Parathyroid adenoma (tissue), 2 donors: ENCODE measurements at regions not wholly inside any gene's neighbourhood (a gene's known extent, or its start where the extent isn't known, plus 50 kb on each side); places are given as distances from the start of the nearest gene placed in this dataset.

ENCODE experiments used
- H2AFZ ChIP-seq: fragments of 300-600 bp; sonication (generic); one replicate; pipeline ENCODE4 v1.7.0; 2017; ENCODE audit warnings: antibody characterized with exemption, mild to moderate bottlenecking
- H3K27ac ChIP-seq: fragments of 300-600 bp; sonication (generic); one replicate; pipeline ENCODE4 v1.7.0; 2017
- H3K27me3 ChIP-seq: fragments of 300-600 bp; sonication (generic); one replicate; pipeline ENCODE4 v1.7.0; 2017; ENCODE audit warnings: low read length; ENCODE audit not compliant: control insufficient read depth, insufficient read depth
- H3K36me3 ChIP-seq: fragments of 300-600 bp; sonication (generic); one replicate; pipeline ENCODE4 v1.7.0; 2017; ENCODE audit warnings: low read length; ENCODE audit not compliant: control insufficient read depth, insufficient read depth
- H3K4me1 ChIP-seq: fragments of 300-600 bp; sonication (generic); one replicate; pipeline ENCODE4 v1.7.0; 2017; ENCODE audit warnings: control low read depth
- H3K4me2 ChIP-seq: fragments of 300-600 bp; sonication (generic); one replicate; pipeline ENCODE4 v1.7.0; 2017; ENCODE audit warnings: low read length
- H3K4me3 ChIP-seq: fragments of 300-600 bp; sonication (generic); one replicate; pipeline ENCODE4 v1.7.0; 2017; ENCODE audit warnings: low read depth, low read length
- H3K79me2 ChIP-seq: fragments of 300-600 bp; sonication (generic); one replicate; pipeline ENCODE4 v1.7.0; 2017; ENCODE audit warnings: control low read depth
- H3K9ac ChIP-seq: fragments of 300-600 bp; sonication (generic); one replicate; pipeline ENCODE4 v1.7.0; 2017; ENCODE audit warnings: mild to moderate bottlenecking
- H3K9me3 ChIP-seq: fragments of 300-600 bp; sonication (generic); one replicate; pipeline ENCODE4 v1.7.0; 2017; ENCODE audit warnings: low read length; ENCODE audit not compliant: control insufficient read depth
- CTCF ChIP-seq: fragments of 300-600 bp; sonication (generic); IDR thresholded peaks from one replicate; pipeline ENCODE4 v1.7.0; 2017; ENCODE audit warnings: antibody characterized with exemption, mild to moderate bottlenecking
- donor health status: primary hyperparathyroidism.

GRCh38 chr21:38716088-38716487 is 89.6 kb upstream of the ETS2 start:
- Histone ChIP-seq H3K9ac (no peak overlapping the region), H3K4me1 (no peaks in the 10 kb centered on the region), H3K27me3 (no peaks in the 10 kb centered on the region), H3K9me3 (no peaks in the 10 kb centered on the region), H3K36me3 (no peaks in the 10 kb centered on the region), H3K4me3 (no peak overlapping the region), H3K4me2 (no peak overlapping the region), H2AFZ (no peak overlapping the region), H3K79me2 (no peaks in the 10 kb centered on the region), H3K27ac (no peak overlapping the region)
- no peak for TF ChIP-seq CTCF

DNA sequence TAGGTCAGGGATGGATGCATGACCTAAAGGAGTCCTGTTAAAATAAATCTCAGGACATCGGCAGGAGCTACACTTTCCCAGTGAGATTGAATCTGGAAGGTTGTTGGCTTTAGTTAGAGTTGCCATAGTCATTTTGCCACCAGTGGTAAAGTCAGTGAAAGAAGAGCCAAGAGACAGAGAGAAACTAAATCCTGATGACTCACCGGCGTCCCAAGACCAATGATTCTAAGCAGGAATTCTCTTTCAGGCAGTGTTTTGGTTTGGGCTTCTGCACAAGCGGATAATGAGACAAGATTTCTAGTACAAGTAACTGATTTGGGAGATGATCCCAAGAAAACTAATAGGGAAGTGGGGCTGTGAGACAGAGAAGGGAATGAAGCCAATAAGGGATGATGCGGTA is 88.8 kb upstream of the ETS2 start:
- Histone ChIP-seq H3K27me3 (no peaks in the 10 kb centered on the region), H3K9me3 (no peaks in the 10 kb centered on the region), H3K27ac (no peak overlapping the region), H3K9ac (no peak overlapping the region), H3K4me3 (no peak overlapping the region), H3K79me2 (no peaks in the 10 kb centered on the region), H2AFZ (no peak overlapping the region), H3K4me1 (no peaks in the 10 kb centered on the region), H3K4me2 (no peak overlapping the region), H3K36me3 (no peaks in the 10 kb centered on the region)
- TF ChIP-seq CTCF, result no peak

DNA sequence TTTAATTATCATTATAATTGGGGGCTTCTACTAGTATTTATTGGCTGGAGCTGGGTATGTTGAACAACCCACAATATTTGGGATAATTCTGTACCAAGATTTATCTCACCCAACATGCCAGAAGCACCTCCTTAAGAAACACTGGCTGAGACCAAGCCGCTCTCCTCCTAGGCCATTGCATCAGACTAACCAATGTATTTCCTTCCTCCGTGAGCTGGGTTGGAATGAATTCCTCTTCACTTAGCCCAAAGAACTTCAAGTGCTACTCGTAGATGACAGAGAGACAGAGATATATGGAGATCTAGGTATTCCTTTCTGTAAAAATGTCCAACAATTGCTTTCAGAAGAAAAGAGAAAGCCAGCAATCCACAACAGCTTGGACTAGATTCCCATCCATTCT is 87.2 kb upstream of the ETS2 start:
- Histone ChIP-seq H3K4me1 (no peaks in the 10 kb centered on the region), H3K9ac (no peak overlapping the region), H2AFZ (no peak overlapping the region), H3K4me3 (no peak overlapping the region), H3K27ac (no peak overlapping the region), H3K27me3 (no peaks in the 10 kb centered on the region), H3K79me2 (no peaks in the 10 kb centered on the region), H3K4me2 (no peak overlapping the region), H3K36me3 (no peaks in the 10 kb centered on the region), H3K9me3 (no peaks in the 10 kb centered on the region)
- TF ChIP-seq CTCF, result no peak

- Histone ChIP-seq H3K9ac (no peak overlapping the region), H3K4me3 (no peak overlapping the region), H3K36me3 (no peaks in the 10 kb centered on the region), H2AFZ (no peak overlapping the region), H3K27ac (no peak overlapping the region), H3K4me1 (no peaks in the 10 kb centered on the region), H3K79me2 (no peaks in the 10 kb centered on the region), H3K9me3 (peaks cover 2% of the 10 kb centered on the region), H3K4me2 (no peak overlapping the region), H3K27me3 (no peaks in the 10 kb centered on the region)
- TF ChIP-seq CTCF, result no peak
Measured at GRCh38 chr21:38720074-38720473, 85.7 kb upstream of the ETS2 start.

GRCh38 chr21:38721055-38721454 is 84.7 kb upstream of the ETS2 start:
- Histone ChIP-seq H3K4me3 (no peak overlapping the region), H2AFZ (no peak overlapping the region), H3K9ac (no peak overlapping the region), H3K27ac (no peak overlapping the region), H3K4me2 (no peak overlapping the region), H3K36me3 (no peaks in the 10 kb centered on the region), H3K79me2 (no peaks in the 10 kb centered on the region), H3K9me3 (peaks cover 2% of the 10 kb centered on the region), H3K4me1 (no peaks in the 10 kb centered on the region), H3K27me3 (no peaks in the 10 kb centered on the region)
- no peak for TF ChIP-seq CTCF
